HL-60 (cell line): ENCODE measurements at regions not wholly inside any gene's neighbourhood (a gene's known extent, or its start where the extent isn't known, plus 50 kb on each side); places are given as distances from the start of the nearest gene placed in this dataset.

Experiments used
- DNase-seq, 2 experiments: peaks; one replicate each; pipeline ENCODE4 v3.0.0-alpha.2; 2010 to 2020; ENCODE audit warnings: low read depth in 1 of 2, low spot score in 1 of 2
- H3K27ac ChIP-seq: fragments of 250-450 bp; sonication (Bioruptor Pico); replicated peaks from 2 replicates; pipeline ENCODE4 v1.5.1; 2020; ENCODE audit warnings: mild to moderate bottlenecking, moderate library complexity
- H3K27me3 ChIP-seq: fragments of 250-450 bp; sonication (Bioruptor Pico); 2 replicates; pipeline ENCODE4 v1.5.1; 2021; ENCODE audit warnings: mild to moderate bottlenecking, moderate library complexity; ENCODE audit not compliant: insufficient read depth, poor library complexity, severe bottlenecking
- H3K4me3 ChIP-seq: replicated peaks from 2 replicates; pipeline ENCODE4 v1.5.1; 2011; ENCODE audit warnings: mild to moderate bottlenecking, control low read depth, low read length; ENCODE audit not compliant: insufficient read depth
- CTCF ChIP-seq: IDR thresholded peaks from one replicate; pipeline ENCODE4 v1.5.1; 2011; ENCODE audit warnings: low read length, control low read depth, inconsistent platforms; ENCODE audit not compliant: insufficient read depth
- GABPA ChIP-seq: IDR thresholded peaks from 2 replicates; pipeline ENCODE4 v1.6.1; 2012; ENCODE audit warnings: low read depth
- POLR2AphosphoS5 ChIP-seq: IDR thresholded peaks from 2 replicates; pipeline ENCODE4 v1.6.1; 2012; ENCODE audit warnings: low read depth
- REST ChIP-seq: IDR thresholded peaks from 2 replicates; pipeline ENCODE4 v1.6.1; 2012; ENCODE audit warnings: low read depth; ENCODE audit not compliant: insufficient replicate concordance
- SPI1 ChIP-seq: IDR thresholded peaks from 2 replicates; pipeline ENCODE4 v1.6.1; 2012; ENCODE audit warnings: low read depth, mild to moderate bottlenecking, borderline replicate concordance

- Histone ChIP-seq H3K4me3 (no peak overlapping the region), H3K27ac (no peak overlapping the region), H3K27me3 (no peaks in the 10 kb centered on the region)
- no peak for DNase-seq
- no peak for TF ChIP-seq REST
- no peak for TF ChIP-seq GABPA
- TF ChIP-seq POLR2AphosphoS5 = no peak
- TF ChIP-seq SPI1 = no peak
- no peak for TF ChIP-seq CTCF
Observed at GRCh38 chr13:65932587-65933239, 1297.4 kb downstream of the PCDH9 start.

- no peak for DNase-seq
- TF ChIP-seq SPI1 = no peak
- TF ChIP-seq REST = no peak
- no peak for TF ChIP-seq CTCF
- no peak for TF ChIP-seq POLR2AphosphoS5
- TF ChIP-seq GABPA = no peak
Observed at GRCh38 chr13:65932013-65932412, 1298.1 kb downstream of the PCDH9 start.

GRCh38 chr13:65929436-65929835 is 1300.7 kb downstream of the PCDH9 start:
- H3K4me3 ChIP-seq = no peak overlapping the region
- no peak for DNase-seq
- no peaks in the 10 kb centered on the region for H3K27me3 ChIP-seq
- no peak for TF ChIP-seq POLR2AphosphoS5
- TF ChIP-seq REST = no peak
- no peak for TF ChIP-seq GABPA
- TF ChIP-seq SPI1 = no peak
- TF ChIP-seq CTCF = no peak
- no peak overlapping the region for H3K27ac ChIP-seq

More at GRCh38 chr13:65932013-65932412, 1298.1 kb downstream of the PCDH9 start:
- no peak overlapping the region for H3K4me3 ChIP-seq
- H3K27ac ChIP-seq = no peak overlapping the region
- H3K27me3 ChIP-seq = no peaks in the 10 kb centered on the region
